ENCODE measurements at regions not wholly inside any gene's neighbourhood (a gene's known extent, or its start where the extent isn't known, plus 50 kb on each side); places are given as distances from the start of the nearest gene placed in this dataset.

- POLR2A ChIA-PET = no interaction called here
- Histone ChIP-seq H3K4me3 (no peak overlapping the region), H4K20me1 (ENCODE audit: control insufficient read depth, insufficient read depth) (no peaks in the 10 kb centered on the region), H3K9ac (ENCODE audit: control insufficient read depth, insufficient read depth, low read length) (no peak overlapping the region), H3K27me3 (replicated peaks in 1 of 2; ENCODE audit: control insufficient read depth in 2 of 2, insufficient read depth in 2 of 2, low read length in 1 of 2) (no peaks in the 10 kb centered on the region), H3K9me3 (replicated peaks; ENCODE audit: control insufficient read depth, insufficient read depth, low read length) (no peaks in the 10 kb centered on the region), H3K27ac (ENCODE audit: control insufficient read depth, insufficient read depth) (no peak overlapping the region), H3K36me3 (ENCODE audit: control insufficient read depth in 2 of 2, insufficient read depth in 2 of 2, low read length in 1 of 2) (no peaks in the 10 kb centered on the region), H3K4me1 (ENCODE audit: control insufficient read depth, insufficient read depth, low read length) (no peaks in the 10 kb centered on the region), H2AFZ (ENCODE audit: control insufficient read depth, low read depth, low read length) (no peak overlapping the region), H3K79me2 (ENCODE audit: control insufficient read depth, insufficient read depth, low read length) (no peaks in the 10 kb centered on the region), H3K4me2 (ENCODE audit: control insufficient read depth, insufficient read depth) (no peak overlapping the region)
- SMC1A ChIA-PET (ENCODE audit: uncharacterized antibody, unreplicated experiment) = no interaction called here
- 16% methylated on average over 9 of the region's 9 CpGs for WGBS (ENCODE audit: insufficient coverage, insufficient replicate concordance, low lambda C conversion rate, missing lambda C conversion rate)
- BruUV-seq (replicated peaks) = no TSS peak
- DNase-seq (ENCODE audit: low read depth, low spot score) (no peak), FAIRE-seq (no peak), ATAC-seq (no peak)
- CTCF ChIA-PET = no interaction called here
- TF ChIP-seq GATAD2B (conservative IDR thresholded peaks at IDR 0.05; ENCODE audit: low read depth) = no peak
- TF ChIP-seq KDM1A (IDR thresholded peaks at IDR 0.05; ENCODE audit: borderline replicate concordance) = no peak
- no peak for TF ChIP-seq USF1 (IDR thresholded peaks at IDR 0.05; ENCODE audit: borderline replicate concordance, extremely low read length, insufficient read depth, low read depth, low read length)
- TF ChIP-seq BCLAF1 (IDR thresholded peaks at IDR 0.05) = no peak
- TF ChIP-seq RAD21 (IDR thresholded peaks at IDR 0.05; ENCODE audit: insufficient read depth, low read depth, low read length) = no peak
- TF ChIP-seq SIX5 (IDR thresholded peaks at IDR 0.05; ENCODE audit: low read depth, low read length, severe bottlenecking) = no peak
- TF ChIP-seq MTA3 (IDR thresholded peaks at IDR 0.05; ENCODE audit: borderline replicate concordance, low read length) = no peak
- TF ChIP-seq NKRF (conservative IDR thresholded peaks at IDR 0.05) = no peak
- no peak for TF ChIP-seq YY1 (IDR thresholded peaks at IDR 0.05; ENCODE audit: low read depth, low read length)
- TF ChIP-seq FOXK2 (IDR thresholded peaks at IDR 0.05) = no peak
- no peak for TF ChIP-seq NRF1 (conservative IDR thresholded peaks at IDR 0.05; ENCODE audit: low read depth, low read length)
- intact Hi-C loops (cut with micrococcal nuclease; ENCODE audit: unreplicated experiment) (no loop called here), in situ Hi-C loops (cut with MboI) (no loop called here)
- RAD21 ChIA-PET (ENCODE audit: unreplicated experiment) = no interaction called here
These were observed 108.1 kb upstream of the CELF4 start for GRCh38 chr18:37673671-37674070.

Data from GM12878 (cell line).